Activated CD8-positive, alpha-beta memory T cell treated with anti-CD3 and anti-CD28 coated beads, Interleukin-2, amount 50 U/mL, for 48 hours (primary cell): ENCODE measurements at regions not wholly inside any gene's neighbourhood (a gene's known extent, or its start where the extent isn't known, plus 50 kb on each side); places are given as distances from the start of the nearest gene placed in this dataset.

ENCODE experiments used
- DNase-seq: peaks from one replicate; pipeline ENCODE4 v3.0.0-alpha.2; 2020

- DNase-seq: peak; percentile 28
Observed at GRCh38 chr1:5650283-5651026, 341.8 kb downstream of the NPHP4 start.

DNA sequence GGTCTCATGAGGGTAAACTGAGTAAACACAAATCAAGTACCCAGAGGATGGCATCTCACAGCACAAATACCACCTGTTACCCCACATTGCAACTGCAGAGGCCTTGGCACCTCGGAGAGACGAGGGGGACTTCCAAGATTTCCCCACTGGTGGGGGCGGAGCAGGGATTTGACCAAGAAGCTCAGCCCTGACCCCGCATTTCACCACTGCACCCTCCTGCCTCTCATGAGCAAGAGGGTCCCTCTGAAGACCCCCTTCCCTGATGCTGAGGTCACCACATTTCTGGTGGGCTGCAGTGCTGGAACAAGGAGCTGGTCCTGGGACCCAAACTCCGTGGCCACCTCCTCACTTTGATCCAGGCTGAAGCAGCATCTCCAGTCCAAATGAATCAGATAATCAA, 342.4 kb downstream of the NPHP4 start:
- DNase-seq: peak; percentile 35

DNA sequence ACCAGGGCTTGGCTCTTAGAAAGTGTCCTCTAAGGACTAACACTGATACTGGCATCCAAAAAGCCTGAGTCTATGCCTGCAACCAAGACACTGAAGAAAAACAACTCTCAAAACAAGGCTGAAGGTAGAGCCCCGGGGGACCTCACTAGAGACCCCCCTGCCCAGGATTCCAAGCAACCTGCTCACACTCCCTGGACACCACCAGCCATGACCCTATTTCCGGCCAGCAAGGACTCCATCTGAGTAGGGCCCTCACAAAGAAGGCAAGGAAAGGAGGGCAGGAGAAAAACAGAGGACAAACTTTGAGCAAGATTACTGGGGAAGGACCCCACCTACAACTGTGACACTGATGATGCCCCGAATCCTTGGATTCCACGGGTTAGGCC, 343.1 kb downstream of the NPHP4 start:
- no peak for DNase-seq

DNA sequence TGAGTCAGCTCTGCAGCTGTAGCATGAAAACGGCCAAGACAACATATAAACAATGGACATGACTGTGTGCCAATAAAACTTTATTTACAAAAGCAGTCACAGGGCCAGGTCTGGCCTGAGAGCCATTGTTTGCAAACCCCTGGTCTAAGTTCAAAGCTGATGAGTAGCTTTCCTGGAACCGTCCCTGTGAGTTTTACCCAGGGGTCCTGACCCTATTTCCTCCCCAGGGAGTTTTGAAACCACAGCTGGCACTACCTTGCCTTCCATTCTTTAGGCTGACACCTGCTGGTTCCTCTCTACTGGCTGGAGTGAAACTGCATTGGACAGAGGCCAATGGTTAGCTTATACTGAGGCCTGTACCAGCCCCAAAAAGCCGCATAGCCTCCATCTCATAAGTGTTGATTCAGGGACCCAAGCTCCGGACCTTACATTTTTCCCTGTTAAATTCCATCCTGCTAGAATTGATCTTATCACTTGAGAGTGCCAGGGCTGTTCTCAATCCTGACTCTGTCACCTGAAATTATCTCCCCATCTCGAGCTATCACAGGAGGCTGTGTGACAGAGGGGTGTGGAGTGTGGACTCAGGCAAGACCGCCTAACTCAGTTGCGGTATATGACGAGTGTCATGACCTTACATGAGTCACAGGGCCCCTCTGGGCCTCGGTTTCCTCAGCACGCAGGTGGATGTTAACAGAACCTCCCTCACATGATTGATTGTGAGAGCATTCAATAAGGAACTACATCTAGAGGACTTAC, 343.6 kb downstream of the NPHP4 start:
- peak; percentile 28 for DNase-seq

GRCh38 chr1:5647234-5647633, 345.0 kb downstream of the NPHP4 start:
- DNase-seq: peak; percentile 17

DNA sequence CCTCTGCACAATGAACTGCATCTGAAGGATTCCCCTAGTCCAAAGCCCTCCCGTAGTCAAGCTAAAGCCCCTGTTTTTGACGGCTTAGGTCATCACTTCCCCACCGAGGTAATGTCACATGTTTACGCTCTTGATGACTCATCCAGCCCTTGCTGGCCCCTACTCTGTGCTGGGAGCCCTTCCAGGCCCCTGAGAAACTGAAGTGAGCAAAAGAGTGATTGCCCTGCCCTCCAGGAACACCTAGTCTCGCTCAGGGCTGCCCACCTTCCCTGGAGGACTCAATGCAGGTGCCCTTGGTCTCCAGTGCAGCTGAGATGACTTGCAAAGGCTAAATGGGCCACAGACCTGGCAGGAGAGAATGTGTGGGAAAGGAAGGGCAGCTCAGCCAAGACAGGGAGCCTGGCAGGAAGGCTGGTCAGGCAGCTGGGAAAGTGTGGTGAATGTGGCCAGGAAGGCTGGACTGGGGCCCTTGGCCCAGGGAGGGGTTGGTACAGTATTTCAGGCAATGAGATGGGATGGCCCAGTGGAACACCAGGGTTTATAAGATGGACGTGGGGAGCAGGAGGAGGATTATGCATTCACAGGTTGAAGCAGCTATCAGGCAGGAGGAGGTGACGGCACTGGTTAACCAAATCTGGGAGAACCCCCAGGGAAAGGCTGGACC, 345.6 kb downstream of the NPHP4 start:
- DNase-seq: peak; percentile 26

DNA sequence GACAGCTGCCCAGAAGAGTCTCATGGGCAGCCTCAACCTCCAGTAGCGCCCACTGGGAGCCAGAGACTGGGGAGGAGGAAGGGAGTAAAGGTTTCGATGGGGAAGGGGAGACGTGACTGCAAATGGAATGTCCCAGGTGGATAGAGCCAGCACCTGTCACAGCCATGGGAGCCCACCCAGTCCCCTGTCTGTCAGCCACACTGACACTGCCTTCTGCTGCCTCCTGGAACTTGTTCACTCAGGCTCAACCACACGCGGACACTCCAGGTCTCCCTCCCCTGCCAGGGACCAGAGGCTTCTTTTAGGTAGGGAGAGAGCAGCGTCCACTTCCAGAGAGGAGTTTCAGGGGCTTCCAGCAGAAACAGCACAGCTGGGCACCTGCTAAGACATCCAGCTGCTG, 346.3 kb downstream of the NPHP4 start:
- DNase-seq: peak; percentile 10

DNA sequence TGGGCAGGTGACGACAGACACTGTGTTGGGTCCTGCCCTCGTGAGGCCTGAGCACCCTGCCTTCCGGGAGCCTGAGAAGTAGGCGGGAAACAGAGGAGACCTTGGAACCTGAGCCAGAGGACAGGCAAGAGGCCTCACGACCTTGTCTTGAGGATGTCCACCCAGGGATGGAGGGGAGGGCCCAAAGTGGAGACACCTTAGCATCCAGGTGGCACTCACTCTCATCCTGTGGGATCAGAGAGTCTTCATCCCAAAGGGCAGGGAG, 347.2 kb downstream of the NPHP4 start:
- DNase-seq: peak; percentile 22

- DNase-seq: peak; percentile 36
Observed at GRCh38 chr1:5644281-5645134, 347.7 kb downstream of the NPHP4 start.

GRCh38 chr1:5643360-5644107, 348.7 kb downstream of the NPHP4 start:
- peak; percentile 34 for DNase-seq

DNA sequence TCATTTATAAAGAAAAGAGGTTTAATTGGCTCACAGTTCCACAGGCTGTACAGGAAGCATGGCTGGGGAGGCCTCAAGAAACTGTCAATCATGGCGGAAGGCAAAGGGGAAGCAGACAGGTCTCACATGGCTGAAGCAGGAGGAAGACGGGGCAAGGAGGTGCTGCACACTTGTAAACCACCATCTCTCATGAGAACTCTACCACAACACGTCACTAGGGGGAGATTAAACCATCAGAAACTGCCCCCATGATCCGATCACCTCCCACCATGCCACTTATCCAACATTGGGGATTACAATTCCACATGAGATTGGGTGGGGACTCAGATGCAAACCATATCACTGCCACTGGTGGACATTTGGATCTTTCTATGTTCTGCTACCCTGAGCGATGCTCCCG, 351.4 kb downstream of the NPHP4 start:
- DNase-seq: peak; percentile 22

GRCh38 chr1:5639106-5639722, 353.0 kb downstream of the NPHP4 start:
- peak; percentile 29 for DNase-seq

DNA sequence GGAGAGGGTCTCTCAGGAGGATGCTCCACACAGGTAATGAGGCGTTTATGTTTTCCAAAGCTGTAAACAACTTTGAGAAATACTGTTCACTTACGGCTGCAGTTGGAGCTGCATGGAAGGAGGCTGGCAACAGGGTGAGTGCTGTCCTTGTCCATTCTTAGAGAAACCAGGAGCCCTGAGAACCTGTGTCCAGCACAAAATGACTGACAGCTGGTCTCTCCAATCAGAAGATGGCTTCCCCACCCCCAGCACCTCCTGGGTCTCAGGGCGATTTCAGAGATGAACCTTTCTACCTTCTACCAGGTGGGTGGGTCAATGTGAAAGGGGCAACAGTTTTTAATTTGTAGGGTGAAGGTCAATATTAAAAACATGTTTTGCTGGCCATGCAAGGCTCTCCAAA, 353.6 kb downstream of the NPHP4 start:
- DNase-seq: peak; percentile 13

DNA sequence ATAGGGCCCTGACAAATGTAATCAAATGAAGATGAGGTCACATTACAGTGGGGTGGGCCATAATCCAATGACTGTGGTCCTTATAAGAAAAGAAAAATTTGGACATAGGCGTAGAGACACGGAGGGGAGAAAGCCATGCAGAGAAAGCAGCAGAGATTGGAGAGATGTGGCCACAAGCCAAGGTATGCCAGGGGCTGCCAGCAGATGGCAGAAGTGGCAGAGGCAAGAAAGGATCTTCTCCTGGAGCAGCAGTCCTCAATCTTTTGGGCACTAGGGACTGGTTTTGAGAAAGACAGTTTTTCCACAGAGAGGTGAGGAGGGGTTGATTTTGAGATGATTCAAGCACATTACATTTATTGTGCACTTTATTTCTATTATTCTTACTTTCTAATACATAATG, 355.1 kb downstream of the NPHP4 start:
- DNase-seq: peak; percentile 51

GRCh38 chr1:5634893-5635292, 357.3 kb downstream of the NPHP4 start:
- DNase-seq: no peak

- no peak for DNase-seq
Observed at GRCh38 chr1:5632814-5633213, 359.4 kb downstream of the NPHP4 start.

GRCh38 chr1:5632224-5632623, 360.0 kb downstream of the NPHP4 start:
- DNase-seq: no peak

DNA sequence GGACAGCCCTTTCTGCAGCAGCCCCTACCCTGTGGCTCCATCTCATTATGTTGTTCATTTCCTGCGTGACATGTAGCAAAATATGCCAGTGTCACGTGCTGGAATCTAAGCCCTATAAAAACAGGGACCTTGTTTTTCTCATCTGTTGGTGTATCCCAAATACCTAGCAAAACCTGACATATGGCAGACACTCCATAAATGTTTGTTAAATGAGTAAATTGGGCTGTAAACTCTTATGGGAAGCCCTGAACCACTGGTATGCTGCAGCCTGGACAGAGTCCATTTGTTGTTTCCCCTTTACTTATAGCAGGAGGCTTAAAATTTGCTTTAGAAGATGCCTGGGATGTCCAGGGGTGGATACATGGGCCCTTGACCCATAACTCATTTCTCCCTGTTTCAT, 363.8 kb downstream of the NPHP4 start:
- no peak for DNase-seq

DNA sequence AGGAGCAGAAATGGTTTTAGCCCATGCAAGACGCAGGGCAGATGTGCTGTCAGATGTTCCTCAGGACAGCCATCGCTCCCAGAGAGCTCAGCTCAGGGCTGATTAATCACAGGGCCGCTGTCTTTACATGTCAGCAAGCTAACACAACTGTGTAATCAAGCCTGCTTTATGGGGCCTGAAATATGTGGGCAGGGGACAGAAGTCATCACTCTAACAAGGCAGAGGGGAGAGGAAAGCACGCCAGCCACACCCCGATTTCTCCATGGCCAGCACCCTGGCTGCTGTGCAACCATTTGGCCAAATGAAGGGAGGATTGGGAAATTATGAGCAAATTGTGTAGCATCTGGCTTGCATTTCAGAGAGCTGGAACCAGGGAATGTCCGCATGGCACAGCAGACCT, 368.8 kb downstream of the NPHP4 start:
- no peak for DNase-seq

DNA sequence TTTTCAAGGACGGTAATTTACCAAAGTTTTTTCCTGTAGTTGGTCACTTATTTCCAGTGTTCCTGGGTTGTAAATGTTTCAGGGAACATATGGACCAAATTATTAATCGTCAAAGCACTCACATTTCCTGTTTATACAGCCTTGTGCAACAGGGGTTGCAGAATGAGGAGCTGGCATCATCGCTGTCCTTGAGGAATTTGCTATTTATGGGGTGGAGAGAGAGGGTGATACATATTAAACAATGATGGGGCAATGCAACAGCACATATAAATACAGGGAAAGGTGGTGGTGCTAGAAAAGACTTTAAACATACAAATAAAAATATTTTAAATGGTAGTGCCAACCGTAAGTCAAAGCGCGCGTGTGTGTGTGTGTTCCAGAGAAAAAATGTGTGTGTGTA, 369.8 kb downstream of the NPHP4 start:
- no peak for DNase-seq

DNA sequence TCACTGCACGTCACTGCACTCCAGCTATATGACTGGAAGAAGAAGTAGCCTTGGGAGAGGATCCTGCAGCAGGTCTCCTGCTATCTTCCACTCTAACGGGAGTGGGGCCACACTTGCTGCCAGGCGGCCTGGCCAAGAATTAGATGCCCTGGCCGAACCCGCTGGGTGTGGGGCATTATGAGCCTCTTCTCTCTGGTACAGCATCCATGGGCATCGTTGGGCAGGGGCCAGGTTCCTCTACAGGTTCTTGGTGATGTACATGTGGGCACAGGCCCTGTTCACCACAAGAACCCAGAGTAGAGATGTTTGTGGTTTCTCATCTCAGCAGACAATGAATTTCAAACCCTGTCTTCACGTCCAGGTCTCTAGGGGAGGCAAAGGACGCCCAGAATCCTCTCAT, 370.5 kb downstream of the NPHP4 start:
- DNase-seq: no peak

- DNase-seq: no peak
Observed at GRCh38 chr1:5620997-5621396, 371.2 kb downstream of the NPHP4 start.
